H9 (cell line): ENCODE measurements at regions not wholly inside any gene's neighbourhood (a gene's known extent, or its start where the extent isn't known, plus 50 kb on each side); places are given as distances from the start of the nearest gene placed in this dataset.
"Not testable (repeated sequence)": the region's sequence is repeated elsewhere in the genome, so short reads cannot be mapped to it uniquely, and the experiment has no call there.

Source experiments
- DNase-seq: peaks from one replicate; pipeline ENCODE4 v3.0.0-alpha.2; 2017
- H2AFZ ChIP-seq: one replicate; pipeline ENCODE4 v1.6.1; 2013; ENCODE audit warnings: mild to moderate bottlenecking, low read length, control low read depth, moderate library complexity
- H2AK5ac ChIP-seq: 2 replicates; pipeline ENCODE4 v1.6.1; 2013; ENCODE audit warnings: low read length, control low read depth, mixed read lengths; ENCODE audit not compliant: insufficient read length
- H2BK120ac ChIP-seq: one replicate; pipeline ENCODE4 v1.6.1; 2013; ENCODE audit warnings: low read depth, mild to moderate bottlenecking, low read length, control low read depth, inconsistent platforms; ENCODE audit not compliant: poor library complexity, severe bottlenecking
- H2BK12ac ChIP-seq: 2 replicates; pipeline ENCODE4 v1.6.1; 2013; ENCODE audit warnings: low read length, control low read depth, mixed read lengths, low read depth; ENCODE audit not compliant: insufficient read length
- H2BK15ac ChIP-seq: 2 replicates; pipeline ENCODE4 v1.6.1; 2013; ENCODE audit warnings: low read depth, low read length, control low read depth
- H2BK20ac ChIP-seq: one replicate; pipeline ENCODE4 v1.6.1; 2013; ENCODE audit warnings: low read depth, mild to moderate bottlenecking, low read length, control low read depth, inconsistent platforms; ENCODE audit not compliant: poor library complexity, severe bottlenecking
- H2BK5ac ChIP-seq: 2 replicates; pipeline ENCODE4 v1.6.1; 2013; ENCODE audit warnings: low read length, control low read depth, mixed read lengths; ENCODE audit not compliant: insufficient read length
- H3K14ac ChIP-seq: 2 replicates; pipeline ENCODE4 v1.6.1; 2013; ENCODE audit warnings: low read length, control low read depth; ENCODE audit not compliant: insufficient read depth
- H3K18ac ChIP-seq: 2 replicates; pipeline ENCODE4 v1.6.1; 2013; ENCODE audit warnings: low read depth, mild to moderate bottlenecking, mixed read lengths, low read length, control low read depth; ENCODE audit not compliant: insufficient read length
- H3K23ac ChIP-seq: 2 replicates; pipeline ENCODE4 v1.6.1; 2013; ENCODE audit warnings: low read length, control low read depth, mixed read lengths, low read depth; ENCODE audit not compliant: insufficient read length
- H3K23me2 ChIP-seq: 2 replicates; pipeline ENCODE4 v1.6.1; 2013; ENCODE audit warnings: low read depth, mild to moderate bottlenecking, mixed read lengths, low read length, control low read depth; ENCODE audit not compliant: insufficient read length, poor library complexity, severe bottlenecking
- H3K27ac ChIP-seq: 2 replicates; pipeline ENCODE4 v1.5.1; 2013; ENCODE audit warnings: low read length, control low read depth, mixed read lengths, low read depth; ENCODE audit not compliant: insufficient read length
- H3K27me3 ChIP-seq: 2 replicates; pipeline ENCODE4 v1.6.1; 2013; ENCODE audit warnings: low read length, control low read depth, inconsistent platforms; ENCODE audit not compliant: insufficient read depth
- H3K4ac ChIP-seq: 2 replicates; pipeline ENCODE4 v1.6.1; 2013; ENCODE audit warnings: low read depth, mild to moderate bottlenecking, control low read depth, inconsistent platforms, low read length, moderate library complexity
- H3K4me1 ChIP-seq: 2 replicates; pipeline ENCODE4 v1.6.1; 2013; ENCODE audit warnings: low read length, control low read depth, inconsistent platforms; ENCODE audit not compliant: insufficient read depth
- H3K4me2 ChIP-seq: 2 replicates; pipeline ENCODE4 v1.6.1; 2013; ENCODE audit warnings: low read length, control low read depth, mixed read lengths; ENCODE audit not compliant: insufficient read length, insufficient read depth
- H3K56ac ChIP-seq: 2 replicates; pipeline ENCODE4 v1.6.1; 2013; ENCODE audit warnings: low read depth, mild to moderate bottlenecking, mixed read lengths, low read length, control low read depth; ENCODE audit not compliant: insufficient read length
- H3K79me1 ChIP-seq: 2 replicates; pipeline ENCODE4 v1.6.1; 2013; ENCODE audit warnings: low read depth, mild to moderate bottlenecking, moderate library complexity, low read length, control low read depth, inconsistent platforms; ENCODE audit not compliant: insufficient read depth, poor library complexity, severe bottlenecking
- H3K79me2 ChIP-seq: 2 replicates; pipeline ENCODE4 v1.6.1; 2013; ENCODE audit warnings: low read length, control low read depth, inconsistent platforms; ENCODE audit not compliant: insufficient read depth
- H3K9ac ChIP-seq: 2 replicates; pipeline ENCODE4 v1.6.1; 2013; ENCODE audit warnings: low read length, control low read depth, mixed read lengths; ENCODE audit not compliant: insufficient read length; ENCODE audit errors: extremely low read depth
- H3K9me3 ChIP-seq: one replicate; pipeline ENCODE4 v1.6.1; 2013; ENCODE audit warnings: low read depth, low read length, inconsistent platforms; ENCODE audit not compliant: control insufficient read depth
- H3T11ph ChIP-seq: one replicate; pipeline ENCODE4 v1.6.1; 2013; ENCODE audit warnings: mild to moderate bottlenecking, low read length, control low read depth, inconsistent platforms
- H4K20me1 ChIP-seq: one replicate; pipeline ENCODE4 v1.6.1; 2013; ENCODE audit not compliant: control insufficient read depth, insufficient read length, insufficient read depth
- H4K5ac ChIP-seq: 2 replicates; pipeline ENCODE4 v1.6.1; 2013; ENCODE audit warnings: low read depth, mild to moderate bottlenecking, mixed read lengths, low read length, control low read depth; ENCODE audit not compliant: insufficient read length
- H4K8ac ChIP-seq: replicated peaks from 2 replicates; pipeline ENCODE4 v1.6.1; 2013; ENCODE audit warnings: low read length, control low read depth, mixed read lengths, low read depth; ENCODE audit not compliant: insufficient read length
- H4K91ac ChIP-seq: 2 replicates; pipeline ENCODE4 v1.6.1; 2013; ENCODE audit warnings: low read depth, mild to moderate bottlenecking, moderate library complexity, mixed read lengths, low read length, control low read depth; ENCODE audit not compliant: insufficient read length
- H3K27ac Mint-ChIP-seq, 3 experiments: 2 replicates in 2 of 3; 3 replicates in 1 of 3; pipeline ENCODE4 v1.8.0; 2020 to 2021; ENCODE audit warnings: mixed read lengths in 3 of 3, mild to moderate bottlenecking in 1 of 3, moderate library complexity in 1 of 3
- H3K27me3 Mint-ChIP-seq: 2 replicates; pipeline ENCODE4 v1.8.0; 2021; ENCODE audit warnings: low read depth, mild to moderate bottlenecking, moderate library complexity, mixed read lengths
- H3K36me3 Mint-ChIP-seq, 3 experiments: 2 replicates in 2 of 3; 3 replicates in 1 of 3; pipeline ENCODE4 v1.8.0; 2020 to 2021; ENCODE audit warnings: low read depth in 3 of 3, mixed read lengths in 3 of 3; ENCODE audit not compliant: insufficient read depth in 1 of 3
- H3K4me1 Mint-ChIP-seq, 2 experiments: 2 replicates each; pipeline ENCODE4 v1.8.0; 2020; ENCODE audit warnings: mixed read lengths in 2 of 2
- H3K4me3 Mint-ChIP-seq, 2 experiments: 2 replicates in 1 of 2; 3 replicates in 1 of 2; pipeline ENCODE4 v1.8.0; 2020 to 2021; ENCODE audit warnings: mild to moderate bottlenecking in 2 of 2, mixed read lengths in 2 of 2, moderate library complexity in 1 of 2
- H3K9me3 Mint-ChIP-seq, 2 experiments: 2 replicates in 1 of 2; 3 replicates in 1 of 2; pipeline ENCODE4 v1.8.0; 2020; ENCODE audit warnings: mild to moderate bottlenecking in 2 of 2, mixed read lengths in 2 of 2, moderate library complexity in 1 of 2
- CTCF ChIP-seq: fragments of 200-600 bp; sonication (generic); conservative IDR thresholded peaks from 3 replicates; pipeline ENCODE4 v1.8.0; 2021; ENCODE audit warnings: antibody characterized with exemption, mild to moderate bottlenecking
- WGBS: extraction: QIAGEN DNeasy Blood & Tissue Kit; methylation state at CpG from one replicate; pipeline ENCODE4 v1.1.7; 2013; ENCODE audit warnings: missing lambda C conversion rate, low lambda C conversion rate, mixed read lengths; ENCODE audit not compliant: insufficient read length; ENCODE audit errors: extremely low coverage; 5-methylcytosine and 5-hydroxymethylcytosine counted together

GRCh38 chr7:58087536-58088190 is 637.7 kb downstream of the ZNF716 start:
- no peak overlapping the region for H2BK120ac ChIP-seq
- DNase-seq, result no peak
- Mint-ChIP-seq H3K36me3 (peaks cover 6 to 20% (median 7%) of the 10 kb centered on the region in 3 experiments), H3K27me3 (peaks cover 5% of the 10 kb centered on the region), H3K4me1 (no peaks in the 10 kb centered on the region), H3K27ac (no peak overlapping the region), H3K4me3 (no peak overlapping the region), H3K9me3 (peaks cover 70 to 81% of the 10 kb centered on the region in 2 experiments)
- no peak overlapping the region for H2BK5ac ChIP-seq
- no peak overlapping the region for H3K9ac ChIP-seq
- no peak overlapping the region for H3K27ac ChIP-seq
- no peak overlapping the region for H2BK12ac ChIP-seq
- H3K27me3 ChIP-seq, result no peaks in the 10 kb centered on the region
- no peak for TF ChIP-seq CTCF
- no peak overlapping the region for H4K91ac ChIP-seq
- H4K20me1 ChIP-seq, result no peaks in the 10 kb centered on the region
- H4K5ac ChIP-seq, result no peak overlapping the region
- H2BK15ac ChIP-seq, result no peak overlapping the region
- no peak overlapping the region for H2AK5ac ChIP-seq
- H2BK20ac ChIP-seq, result no peak overlapping the region
- no peak overlapping the region for H3K4me2 ChIP-seq
- no peak overlapping the region for H3K56ac ChIP-seq
- no peak overlapping the region for H3T11ph ChIP-seq
- H3K4ac ChIP-seq, result no peak overlapping the region
- no peak overlapping the region for H2AFZ ChIP-seq
- no peaks in the 10 kb centered on the region for H3K23me2 ChIP-seq
- H3K14ac ChIP-seq, result no peak overlapping the region
- no peaks in the 10 kb centered on the region for H3K79me1 ChIP-seq
- no peak overlapping the region for H3K23ac ChIP-seq
- H3K4me1 ChIP-seq, result no peaks in the 10 kb centered on the region
- no peak overlapping the region for H4K8ac ChIP-seq
- H3K79me2 ChIP-seq, result no peaks in the 10 kb centered on the region
- H3K9me3 ChIP-seq, result peaks cover 29% of the 10 kb centered on the region
- H3K18ac ChIP-seq, result no peak overlapping the region
- WGBS, result no CpG with 5 or more reads among the region's 56 CpGs

- peaks cover 6 to 22% (median 8%) of the 10 kb centered on the region in 3 experiments for H3K36me3 Mint-ChIP-seq
- not testable (repeated sequence) for H3K27me3 ChIP-seq, H4K91ac ChIP-seq, H3K79me1 ChIP-seq, H3K4me1 ChIP-seq, H4K20me1 ChIP-seq, H3K27ac Mint-ChIP-seq, H3K4me3 Mint-ChIP-seq, H2AK5ac ChIP-seq, H3K27ac ChIP-seq, H2AFZ ChIP-seq, H4K5ac ChIP-seq, H3K23ac ChIP-seq, H3T11ph ChIP-seq, H2BK20ac ChIP-seq, H2BK12ac ChIP-seq, H3K23me2 ChIP-seq, H3K18ac ChIP-seq, H3K9ac ChIP-seq, H3K79me2 ChIP-seq, H3K27me3 Mint-ChIP-seq, H4K8ac ChIP-seq, H3K4me1 Mint-ChIP-seq, H3K4ac ChIP-seq, H2BK5ac ChIP-seq, H2BK120ac ChIP-seq, H3K14ac ChIP-seq, H3K4me2 ChIP-seq, DNase-seq, H2BK15ac ChIP-seq, H3K56ac ChIP-seq
- no CpG with 5 or more reads among the region's 19 CpGs for WGBS
- peaks cover 33% of the 10 kb centered on the region for H3K9me3 ChIP-seq
- H3K9me3 Mint-ChIP-seq, result peaks cover 70 to 80% of the 10 kb centered on the region in 2 experiments
Observed at GRCh38 chr7:58088191-58088560, 638.2 kb downstream of the ZNF716 start.
